ENCODE measurements at regions not wholly inside any gene's neighbourhood (a gene's known extent, or its start where the extent isn't known, plus 50 kb on each side); places are given as distances from the start of the nearest gene placed in this dataset.

DNA sequence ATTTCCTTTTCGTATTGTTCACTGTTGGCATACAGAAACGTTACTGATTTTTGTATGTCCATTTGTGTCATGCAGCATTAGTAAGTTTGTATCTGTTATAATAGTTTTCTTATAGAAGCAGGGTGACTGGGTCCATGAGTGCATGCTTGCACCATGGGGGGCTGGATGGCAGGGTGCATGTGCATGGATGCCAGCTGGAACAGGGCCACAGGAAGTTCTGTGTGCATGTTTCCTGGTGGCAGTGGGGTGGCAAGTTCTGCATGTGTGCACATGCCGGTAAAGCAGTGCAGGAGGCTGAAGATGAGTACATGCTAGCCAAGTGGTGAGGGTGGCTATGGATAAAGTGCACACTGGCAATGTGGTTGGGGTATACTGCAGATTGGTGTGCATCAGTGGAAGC lies 468.0 kb upstream of the KLHL4 start:
- TF ChIP-seq, protein P1, sequence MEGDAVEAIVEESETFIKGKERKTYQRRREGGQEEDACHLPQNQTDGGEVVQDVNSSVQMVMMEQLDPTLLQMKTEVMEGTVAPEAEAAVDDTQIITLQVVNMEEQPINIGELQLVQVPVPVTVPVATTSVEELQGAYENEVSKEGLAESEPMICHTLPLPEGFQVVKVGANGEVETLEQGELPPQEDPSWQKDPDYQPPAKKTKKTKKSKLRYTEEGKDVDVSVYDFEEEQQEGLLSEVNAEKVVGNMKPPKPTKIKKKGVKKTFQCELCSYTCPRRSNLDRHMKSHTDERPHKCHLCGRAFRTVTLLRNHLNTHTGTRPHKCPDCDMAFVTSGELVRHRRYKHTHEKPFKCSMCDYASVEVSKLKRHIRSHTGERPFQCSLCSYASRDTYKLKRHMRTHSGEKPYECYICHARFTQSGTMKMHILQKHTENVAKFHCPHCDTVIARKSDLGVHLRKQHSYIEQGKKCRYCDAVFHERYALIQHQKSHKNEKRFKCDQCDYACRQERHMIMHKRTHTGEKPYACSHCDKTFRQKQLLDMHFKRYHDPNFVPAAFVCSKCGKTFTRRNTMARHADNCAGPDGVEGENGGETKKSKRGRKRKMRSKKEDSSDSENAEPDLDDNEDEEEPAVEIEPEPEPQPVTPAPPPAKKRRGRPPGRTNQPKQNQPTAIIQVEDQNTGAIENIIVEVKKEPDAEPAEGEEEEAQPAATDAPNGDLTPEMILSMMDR (IDR thresholded peaks at IDR 0.05): no peak
- TF ChIP-seq POLR2A (IDR thresholded peaks at IDR 0.05): no peak
